ENCODE measurements at regions not wholly inside any gene's neighbourhood (a gene's known extent, or its start where the extent isn't known, plus 50 kb on each side); places are given as distances from the start of the nearest gene placed in this dataset.

DNA sequence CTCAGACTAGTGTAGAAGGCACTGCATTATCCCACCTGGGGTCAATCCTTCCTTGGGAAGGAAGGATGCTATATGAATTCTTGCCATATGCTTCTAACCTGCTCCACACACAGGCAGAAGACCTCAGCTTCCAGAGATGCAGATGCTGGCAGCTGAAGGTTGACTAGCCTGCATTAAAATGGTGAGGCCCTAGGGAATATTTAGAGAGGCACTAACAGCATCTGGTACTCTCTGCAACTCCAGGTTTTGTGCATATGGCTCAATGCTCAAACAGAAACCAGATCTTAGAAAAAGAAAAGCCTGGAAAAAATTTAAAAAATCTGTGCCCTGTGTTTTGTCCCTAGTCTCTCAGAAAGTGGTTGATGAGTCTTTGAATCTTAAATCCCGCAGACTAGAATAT lies 56.0 kb upstream of the MYRIP start:
- H3K27ac ChIP-seq = no peak overlapping the region
- H3K36me3 ChIP-seq = no peaks in the 10 kb centered on the region
- no peak for TF ChIP-seq POLR2A (IDR thresholded peaks at IDR 0.05)
- TF ChIP-seq, protein P1, sequence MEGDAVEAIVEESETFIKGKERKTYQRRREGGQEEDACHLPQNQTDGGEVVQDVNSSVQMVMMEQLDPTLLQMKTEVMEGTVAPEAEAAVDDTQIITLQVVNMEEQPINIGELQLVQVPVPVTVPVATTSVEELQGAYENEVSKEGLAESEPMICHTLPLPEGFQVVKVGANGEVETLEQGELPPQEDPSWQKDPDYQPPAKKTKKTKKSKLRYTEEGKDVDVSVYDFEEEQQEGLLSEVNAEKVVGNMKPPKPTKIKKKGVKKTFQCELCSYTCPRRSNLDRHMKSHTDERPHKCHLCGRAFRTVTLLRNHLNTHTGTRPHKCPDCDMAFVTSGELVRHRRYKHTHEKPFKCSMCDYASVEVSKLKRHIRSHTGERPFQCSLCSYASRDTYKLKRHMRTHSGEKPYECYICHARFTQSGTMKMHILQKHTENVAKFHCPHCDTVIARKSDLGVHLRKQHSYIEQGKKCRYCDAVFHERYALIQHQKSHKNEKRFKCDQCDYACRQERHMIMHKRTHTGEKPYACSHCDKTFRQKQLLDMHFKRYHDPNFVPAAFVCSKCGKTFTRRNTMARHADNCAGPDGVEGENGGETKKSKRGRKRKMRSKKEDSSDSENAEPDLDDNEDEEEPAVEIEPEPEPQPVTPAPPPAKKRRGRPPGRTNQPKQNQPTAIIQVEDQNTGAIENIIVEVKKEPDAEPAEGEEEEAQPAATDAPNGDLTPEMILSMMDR (IDR thresholded peaks at IDR 0.05) = no peak
- H3K4me1 ChIP-seq = no peaks in the 10 kb centered on the region
- H3K4me3 ChIP-seq = no peak overlapping the region
- no peaks in the 10 kb centered on the region for H3K9me3 ChIP-seq
- DNase-seq = no peak
- H3K27me3 ChIP-seq = no peaks in the 10 kb centered on the region

DNA sequence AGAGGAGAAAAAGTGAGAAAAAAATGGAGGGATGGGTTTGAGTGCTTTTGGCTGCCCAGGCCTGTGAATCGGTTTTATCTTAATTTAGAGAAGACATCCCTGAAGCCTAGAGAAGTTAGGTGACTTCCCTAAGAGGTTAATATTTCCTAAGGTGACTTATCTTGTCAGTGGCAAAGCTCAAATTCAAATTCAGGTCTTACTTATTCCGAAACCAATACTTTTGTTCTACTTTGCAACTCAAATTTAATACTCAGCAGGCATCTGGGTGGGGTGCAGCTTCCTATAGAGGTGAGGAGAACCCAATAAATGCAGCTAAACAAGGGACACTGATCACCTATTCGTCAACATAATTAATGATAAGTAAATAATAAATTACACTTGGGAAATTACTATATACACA lies 54.9 kb upstream of the MYRIP start:
- no peak overlapping the region for H3K4me3 ChIP-seq
- TF ChIP-seq, protein P1 (IDR thresholded peaks at IDR 0.05) = no peak
- TF ChIP-seq POLR2A (IDR thresholded peaks at IDR 0.05) = no peak
- H3K27ac ChIP-seq = no peak overlapping the region
- DNase-seq = no peak
- H3K4me1 ChIP-seq = no peaks in the 10 kb centered on the region
- no peaks in the 10 kb centered on the region for H3K9me3 ChIP-seq
- H3K36me3 ChIP-seq = no peaks in the 10 kb centered on the region
- H3K27me3 ChIP-seq = no peaks in the 10 kb centered on the region

DNA sequence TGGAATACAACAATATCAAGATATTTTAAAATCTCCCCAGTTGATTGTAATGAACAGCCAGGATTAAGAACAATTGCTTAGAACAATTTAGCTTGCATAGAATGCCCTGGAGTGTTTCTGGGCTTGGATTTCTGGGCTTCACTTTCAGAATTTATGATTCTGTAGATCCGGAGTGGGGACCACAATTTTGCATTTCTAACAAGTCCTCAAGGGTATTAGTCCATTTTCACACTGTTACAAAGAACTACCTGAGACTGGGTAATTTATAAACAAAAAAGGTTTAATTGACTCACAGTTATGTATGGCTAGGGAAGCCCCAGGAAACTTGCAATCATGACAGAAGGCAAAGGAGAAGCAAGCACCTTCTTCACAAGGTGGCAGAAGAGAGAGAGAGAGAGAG lies 54.3 kb upstream of the MYRIP start:
- TF ChIP-seq POLR2A (IDR thresholded peaks at IDR 0.05) = no peak
- TF ChIP-seq, protein P1 (IDR thresholded peaks at IDR 0.05) = no peak
- Histone ChIP-seq H3K27ac (no peak overlapping the region), H3K4me1 (no peaks in the 10 kb centered on the region), H3K9me3 (no peaks in the 10 kb centered on the region), H3K27me3 (no peaks in the 10 kb centered on the region), H3K36me3 (no peaks in the 10 kb centered on the region), H3K4me3 (no peak overlapping the region)
- DNase-seq = no peak

DNA sequence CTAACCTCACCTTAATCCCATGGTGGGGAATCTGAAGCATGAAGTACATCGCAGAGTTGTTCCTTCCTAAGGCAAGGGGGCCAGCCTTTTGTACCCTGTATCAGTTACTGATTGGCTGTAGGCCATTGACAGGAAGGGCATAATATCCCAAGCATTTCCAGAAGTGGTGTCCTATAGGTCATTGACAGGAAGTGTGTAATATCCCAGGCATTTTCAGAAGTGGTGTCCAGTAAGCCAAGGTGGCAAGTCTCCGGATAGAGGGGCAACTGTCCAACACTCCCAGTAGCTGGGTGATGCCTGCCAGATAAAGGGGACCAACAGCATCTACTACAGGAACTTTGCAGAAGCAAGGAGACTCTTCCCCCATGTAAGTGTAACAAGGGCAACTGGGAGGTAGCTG lies 52.1 kb upstream of the MYRIP start:
- no peak overlapping the region for H3K4me3 ChIP-seq
- no peaks in the 10 kb centered on the region for H3K9me3 ChIP-seq
- H3K36me3 ChIP-seq = no peaks in the 10 kb centered on the region
- H3K4me1 ChIP-seq = no peaks in the 10 kb centered on the region
- DNase-seq = no peak
- no peak for TF ChIP-seq POLR2A (IDR thresholded peaks at IDR 0.05)
- TF ChIP-seq, protein P1 (IDR thresholded peaks at IDR 0.05) = no peak
- no peak overlapping the region for H3K27ac ChIP-seq
- no peaks in the 10 kb centered on the region for H3K27me3 ChIP-seq

Measured in Peyer's patch (tissue), 4 donors.